Loucy (cell line): ENCODE measurements at regions not wholly inside any gene's neighbourhood (a gene's known extent, or its start where the extent isn't known, plus 50 kb on each side); places are given as distances from the start of the nearest gene placed in this dataset.

Experiments used
- EZH2phosphoT487 ChIP-seq: fragments of 200-600 bp; IDR thresholded peaks from 2 replicates; pipeline ENCODE4 v1.6.1; 2018; ENCODE audit warnings: antibody characterized with exemption, mild to moderate bottlenecking, moderate library complexity, borderline replicate concordance
- TF ChIP-seq, protein P1 (sequence below): fragments of 200-600 bp; sonication (generic); conservative IDR thresholded peaks from 2 replicates; pipeline ENCODE4 v1.5.1; 2014; ENCODE audit warnings: mild to moderate bottlenecking, antibody characterized with exemption, low read length

DNA sequence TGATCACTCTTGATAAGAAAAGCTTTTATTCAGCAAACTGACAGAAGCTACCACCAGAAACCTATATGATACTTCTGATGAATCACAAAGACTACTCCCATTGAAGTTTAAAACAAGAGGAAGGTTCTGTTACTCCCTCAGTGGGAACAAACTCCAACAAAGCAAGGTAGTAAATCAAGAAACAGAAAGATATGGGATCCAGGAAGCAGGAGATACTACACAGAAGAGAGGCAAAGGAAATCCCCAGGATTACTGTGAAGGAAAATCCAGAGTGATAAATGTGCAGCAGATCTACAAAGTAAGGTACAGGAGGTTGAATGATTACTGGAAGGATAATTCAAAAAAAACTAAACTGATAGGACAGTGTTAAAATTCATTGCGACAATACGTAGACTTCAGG is 222.4 kb downstream of the HHIP start:
- TF ChIP-seq, protein P1, sequence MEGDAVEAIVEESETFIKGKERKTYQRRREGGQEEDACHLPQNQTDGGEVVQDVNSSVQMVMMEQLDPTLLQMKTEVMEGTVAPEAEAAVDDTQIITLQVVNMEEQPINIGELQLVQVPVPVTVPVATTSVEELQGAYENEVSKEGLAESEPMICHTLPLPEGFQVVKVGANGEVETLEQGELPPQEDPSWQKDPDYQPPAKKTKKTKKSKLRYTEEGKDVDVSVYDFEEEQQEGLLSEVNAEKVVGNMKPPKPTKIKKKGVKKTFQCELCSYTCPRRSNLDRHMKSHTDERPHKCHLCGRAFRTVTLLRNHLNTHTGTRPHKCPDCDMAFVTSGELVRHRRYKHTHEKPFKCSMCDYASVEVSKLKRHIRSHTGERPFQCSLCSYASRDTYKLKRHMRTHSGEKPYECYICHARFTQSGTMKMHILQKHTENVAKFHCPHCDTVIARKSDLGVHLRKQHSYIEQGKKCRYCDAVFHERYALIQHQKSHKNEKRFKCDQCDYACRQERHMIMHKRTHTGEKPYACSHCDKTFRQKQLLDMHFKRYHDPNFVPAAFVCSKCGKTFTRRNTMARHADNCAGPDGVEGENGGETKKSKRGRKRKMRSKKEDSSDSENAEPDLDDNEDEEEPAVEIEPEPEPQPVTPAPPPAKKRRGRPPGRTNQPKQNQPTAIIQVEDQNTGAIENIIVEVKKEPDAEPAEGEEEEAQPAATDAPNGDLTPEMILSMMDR = no peak
- TF ChIP-seq EZH2phosphoT487 = no peak
